ENCODE measurements at regions not wholly inside any gene's neighbourhood (a gene's known extent, or its start where the extent isn't known, plus 50 kb on each side); places are given as distances from the start of the nearest gene placed in this dataset.

DNA sequence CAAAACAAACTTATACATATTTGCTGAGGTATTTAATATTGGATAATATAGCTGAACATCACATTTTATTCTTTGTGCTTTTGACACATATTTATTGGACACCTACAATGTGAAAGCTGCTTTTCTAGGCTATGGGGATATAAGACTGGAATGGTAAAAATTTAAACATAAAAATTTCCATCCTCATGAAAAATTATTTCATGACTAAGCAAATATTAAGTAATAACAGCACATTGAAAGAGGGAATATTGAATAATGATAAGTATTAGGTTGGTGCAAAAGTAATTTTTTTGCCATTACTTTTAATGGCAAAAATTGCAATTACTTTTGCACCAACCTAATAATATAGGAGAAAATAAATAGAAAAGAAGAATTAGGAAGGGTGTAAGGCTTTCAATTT lies 972.5 kb upstream of the CDH8 start:
- DNase-seq: no peak

DNA sequence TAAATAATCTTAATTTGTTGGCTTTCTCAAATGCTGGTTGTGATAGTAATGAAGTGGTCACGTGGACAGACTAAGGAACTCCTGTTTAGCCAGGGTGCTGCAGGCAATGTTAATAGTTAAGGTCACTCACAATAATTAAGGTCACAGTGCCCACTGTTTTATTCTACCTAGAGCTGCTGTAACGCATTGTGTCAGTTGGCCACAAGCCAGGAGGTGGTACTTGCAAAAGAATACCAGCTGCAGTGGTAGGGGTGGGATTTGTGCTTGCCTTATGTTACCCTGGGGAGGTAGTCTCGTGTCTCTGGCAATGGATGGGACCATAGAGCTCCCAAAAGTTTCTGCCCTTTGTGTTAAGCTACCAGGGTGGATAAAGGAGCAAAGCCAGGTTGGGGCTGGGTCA lies 969.1 kb upstream of the CDH8 start:
- DNase-seq: no peak

DNA sequence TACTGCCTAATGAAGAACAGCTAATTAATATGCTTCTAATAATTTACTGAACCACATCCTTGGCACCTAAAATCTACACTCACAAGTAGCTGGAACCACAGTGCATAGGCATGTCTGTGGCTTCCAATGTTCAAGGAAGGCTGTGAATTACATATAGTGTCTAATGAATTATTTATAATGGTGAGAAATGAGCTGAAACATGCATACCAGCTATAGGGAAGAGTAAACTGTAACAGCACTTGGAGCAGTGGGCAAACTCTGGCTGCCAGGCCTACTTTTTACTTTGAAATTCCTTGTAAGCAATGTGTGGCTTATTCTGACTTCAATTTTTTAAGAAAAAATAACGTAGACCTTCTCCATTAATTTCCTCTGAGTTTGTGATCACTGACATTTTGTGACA lies 953.2 kb upstream of the CDH8 start:
- DNase-seq: no peak

DNA sequence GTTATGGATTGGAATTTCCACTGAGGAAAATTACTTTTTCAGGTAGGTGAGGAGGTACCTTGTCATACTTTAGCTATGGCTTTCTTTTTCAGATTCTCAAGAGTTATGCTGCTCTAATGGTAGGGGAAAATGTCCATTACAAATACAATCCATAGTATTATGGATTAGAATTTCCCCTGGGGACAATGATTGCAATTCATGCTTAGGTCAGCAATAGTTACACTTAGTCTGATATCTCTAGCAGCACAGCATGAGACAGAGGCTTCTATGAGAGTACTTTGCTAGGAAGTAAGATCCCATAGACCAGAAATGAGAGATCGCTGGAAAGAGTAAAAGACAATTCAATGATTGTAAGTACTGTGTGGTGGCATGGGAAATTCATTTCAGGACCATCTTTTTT lies 949.5 kb upstream of the CDH8 start:
- no peak for DNase-seq

DNA sequence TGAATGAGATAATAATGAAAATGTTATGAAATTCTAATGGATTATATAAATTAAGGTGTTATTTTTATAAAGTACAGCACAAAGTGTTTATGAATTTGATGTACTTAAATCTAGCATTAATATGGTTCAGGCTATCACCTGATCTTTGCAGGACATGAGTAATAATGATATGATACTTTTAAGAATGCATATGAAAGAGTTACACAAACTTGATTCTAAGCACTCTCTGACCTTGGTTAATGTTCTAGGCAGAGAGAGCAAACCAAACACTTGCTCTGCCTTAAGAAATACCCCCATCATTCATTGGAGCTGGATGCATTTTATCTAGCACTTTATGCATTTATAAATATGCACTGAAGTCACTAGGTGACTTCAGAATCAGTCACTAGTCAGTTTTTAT lies 942.2 kb upstream of the CDH8 start:
- no peak for DNase-seq

DNA sequence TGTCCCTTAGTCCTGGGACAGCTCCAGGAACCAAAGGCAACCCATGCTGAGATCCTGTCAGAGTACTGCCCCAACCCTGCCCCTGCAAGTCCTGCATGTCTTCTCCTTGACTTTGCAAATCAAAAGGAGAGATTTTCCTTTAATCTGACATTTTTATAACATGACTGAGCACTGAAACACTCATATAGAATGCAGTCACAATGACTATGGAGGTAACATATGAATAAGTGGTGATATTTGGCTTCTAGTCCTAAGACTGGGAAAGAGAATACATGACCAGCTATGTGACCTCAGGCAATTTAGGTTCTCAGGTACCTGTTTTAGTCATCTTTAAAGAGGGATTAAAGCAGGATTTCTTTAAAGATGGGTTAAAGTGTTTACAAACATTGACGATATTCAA lies 941.6 kb upstream of the CDH8 start:
- DNase-seq: no peak

DNA sequence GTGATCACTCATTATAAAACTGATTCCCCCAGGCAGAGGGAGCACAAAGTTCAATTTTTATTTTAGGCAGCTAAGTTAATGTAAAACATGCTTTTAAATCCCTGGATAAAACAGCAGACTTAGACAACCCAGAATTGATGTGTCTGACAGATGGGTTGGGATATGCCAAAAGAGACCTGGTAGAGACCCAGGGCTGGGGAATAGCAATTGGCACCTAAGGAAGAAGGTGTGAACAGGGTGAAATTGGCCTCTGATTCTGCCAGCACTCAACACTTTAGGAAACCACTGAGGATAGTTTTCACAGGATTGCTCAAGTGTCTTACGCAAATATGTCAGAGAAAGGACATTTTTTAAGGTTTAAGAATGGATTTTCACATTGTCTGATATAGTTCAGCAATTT lies 938.2 kb upstream of the CDH8 start:
- no peak for DNase-seq

DNA sequence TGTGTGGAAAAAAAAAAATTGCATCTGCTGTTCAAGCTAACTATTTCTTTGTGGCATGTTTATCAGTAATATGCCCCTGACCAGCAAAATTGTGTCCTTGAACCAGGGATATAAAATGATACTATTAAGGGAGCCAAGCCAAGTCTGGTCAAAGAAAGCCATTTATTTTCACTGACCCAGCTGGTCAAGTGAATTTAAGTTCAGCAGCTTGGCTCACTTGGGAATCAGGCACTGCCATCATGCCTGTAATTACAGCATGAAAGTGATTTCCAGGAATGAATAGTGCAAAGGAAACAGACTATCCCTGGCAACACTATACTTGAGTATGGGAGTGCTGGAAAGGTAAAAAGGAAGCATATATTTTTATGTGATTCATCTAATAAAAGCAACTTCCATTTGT lies 934.6 kb upstream of the CDH8 start:
- no peak for DNase-seq

DNA sequence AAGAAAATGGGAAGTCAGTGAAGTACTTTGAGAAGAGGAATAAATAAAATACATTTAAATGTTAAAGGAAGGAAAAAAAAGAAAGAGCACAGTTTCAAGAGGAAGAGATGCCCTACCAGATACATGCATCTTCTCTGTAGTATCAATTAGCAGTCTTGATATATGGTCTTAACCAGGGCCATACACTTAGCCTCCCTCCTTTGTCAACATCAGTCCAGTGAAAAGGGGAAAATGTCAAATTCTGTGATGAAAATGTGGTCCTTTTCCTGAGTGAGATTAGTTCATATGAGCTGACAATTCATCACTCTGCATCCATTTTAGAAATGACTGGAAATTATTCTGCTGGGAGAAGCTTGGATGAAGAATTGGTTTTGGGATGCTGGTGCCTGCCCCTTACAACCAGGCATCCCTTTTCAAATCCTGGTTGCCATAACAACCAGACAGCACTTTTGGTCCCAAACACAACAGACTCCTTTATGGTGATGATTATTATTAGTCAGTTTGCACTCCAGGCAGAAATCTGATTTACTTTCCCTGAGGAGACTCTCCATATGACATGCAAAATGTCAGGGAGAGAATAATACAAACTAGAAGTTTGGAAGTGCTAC lies 933.6 kb upstream of the CDH8 start:
- DNase-seq: no peak

DNA sequence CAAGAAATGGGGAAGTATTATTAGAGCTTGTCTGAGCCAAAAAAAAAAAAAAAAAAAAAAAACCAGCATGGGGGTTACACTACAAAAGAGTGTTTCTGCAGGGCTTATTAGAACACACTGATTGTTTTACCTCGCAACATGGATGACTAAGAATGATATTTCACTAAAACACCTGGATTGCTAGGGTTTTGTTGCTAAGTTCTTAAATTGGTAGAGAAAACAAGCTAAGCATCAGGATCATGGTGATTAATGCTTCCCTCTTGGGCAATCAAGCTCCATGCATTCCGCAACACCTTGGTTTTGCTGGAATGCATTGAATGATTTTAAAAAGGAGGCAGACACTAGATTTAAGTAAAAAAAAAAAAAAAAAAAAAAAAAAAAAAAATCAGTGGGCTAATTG lies 931.4 kb upstream of the CDH8 start:
- peak; percentile 23 for DNase-seq

DNA sequence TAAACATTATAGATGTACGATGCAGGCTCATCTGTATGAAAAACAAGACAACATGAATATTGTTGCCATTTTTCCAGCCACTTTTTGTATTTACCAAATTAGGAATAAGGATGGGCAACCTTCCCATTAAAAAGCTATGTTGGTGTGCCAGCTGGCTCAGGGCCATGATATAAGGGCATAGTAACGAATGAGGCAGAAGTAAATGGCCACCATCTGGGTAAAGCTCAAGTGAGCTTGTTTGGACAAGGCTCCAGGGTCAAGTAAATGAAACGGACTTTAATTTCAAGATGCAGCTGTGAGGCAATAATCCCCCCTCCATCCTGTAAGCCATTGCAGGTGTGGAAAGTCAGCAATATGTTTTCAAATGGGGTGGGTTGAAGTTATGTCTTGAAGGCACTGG lies 930.9 kb upstream of the CDH8 start:
- DNase-seq: no peak

DNA sequence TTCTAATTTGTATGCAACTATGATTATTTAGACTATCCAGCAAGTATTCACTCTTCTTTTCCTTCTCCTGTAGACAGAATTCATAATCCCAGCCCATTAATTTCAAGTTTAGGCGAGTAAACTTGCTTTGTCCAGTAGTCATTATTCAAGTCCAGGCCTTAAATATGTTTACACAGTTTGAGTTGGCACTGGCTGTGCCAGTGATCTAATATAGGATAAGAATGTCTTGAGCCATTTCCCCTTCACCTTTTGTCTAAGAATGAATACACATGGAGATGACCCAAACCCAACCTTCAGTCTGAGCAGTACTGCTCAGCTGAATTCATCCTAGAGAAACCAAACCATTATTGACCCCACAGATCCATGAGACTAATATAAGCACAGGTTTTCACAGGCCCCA lies 930.4 kb upstream of the CDH8 start:
- no peak for DNase-seq

DNA sequence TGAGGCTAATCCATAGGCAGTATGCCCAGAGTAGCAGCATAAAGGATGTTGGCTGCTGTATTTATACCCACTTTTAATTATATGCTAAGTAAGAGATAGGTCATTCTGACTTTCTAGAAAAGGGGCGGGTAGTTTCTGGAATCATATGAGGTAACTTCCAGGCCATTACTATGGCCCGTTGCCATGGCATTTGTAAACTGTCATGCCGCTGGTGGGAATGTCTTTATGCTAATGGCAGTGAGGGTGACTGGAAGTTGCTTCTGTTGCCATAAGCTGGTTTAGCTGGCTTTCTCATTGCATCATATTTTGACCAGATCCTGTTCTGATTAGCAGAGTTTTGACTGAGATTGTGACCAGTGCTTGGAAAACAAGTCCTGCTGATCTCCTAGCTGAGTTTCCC lies 929.6 kb upstream of the CDH8 start:
- no peak for DNase-seq

DNA sequence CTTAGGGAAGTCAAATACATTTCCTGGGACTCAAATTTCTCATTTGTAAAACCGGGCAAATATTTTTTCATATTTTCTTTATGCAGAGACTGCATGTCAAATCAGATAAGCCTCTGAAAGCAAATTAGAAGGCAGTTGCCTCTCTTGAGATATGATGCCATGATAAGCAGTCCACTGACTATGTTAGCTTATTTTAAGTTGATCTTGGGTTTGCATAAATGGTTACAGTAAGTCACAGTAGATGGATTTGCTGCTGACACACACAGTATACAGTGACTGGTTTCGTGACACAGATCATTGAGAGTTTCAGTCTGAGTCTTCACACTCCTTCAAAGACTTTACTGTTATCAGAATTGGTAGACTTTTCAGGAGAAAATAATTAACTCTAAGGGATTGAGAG lies 927.6 kb upstream of the CDH8 start:
- no peak for DNase-seq

DNA sequence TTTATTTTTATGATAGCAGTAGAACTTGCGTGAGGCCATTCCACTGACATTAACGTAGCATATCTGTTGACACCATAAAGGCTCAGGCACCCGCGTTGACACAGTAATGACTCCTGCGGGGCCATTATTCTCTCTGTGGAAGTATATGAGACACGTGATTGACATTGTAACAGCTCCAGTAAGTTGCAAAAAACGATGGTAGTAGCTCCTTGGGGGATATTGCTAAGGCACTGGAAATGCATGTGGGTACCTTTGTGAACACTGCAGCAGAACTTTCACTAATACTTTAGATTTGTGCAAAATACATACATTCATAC lies 918.8 kb upstream of the CDH8 start:
- DNase-seq: no peak

DNA sequence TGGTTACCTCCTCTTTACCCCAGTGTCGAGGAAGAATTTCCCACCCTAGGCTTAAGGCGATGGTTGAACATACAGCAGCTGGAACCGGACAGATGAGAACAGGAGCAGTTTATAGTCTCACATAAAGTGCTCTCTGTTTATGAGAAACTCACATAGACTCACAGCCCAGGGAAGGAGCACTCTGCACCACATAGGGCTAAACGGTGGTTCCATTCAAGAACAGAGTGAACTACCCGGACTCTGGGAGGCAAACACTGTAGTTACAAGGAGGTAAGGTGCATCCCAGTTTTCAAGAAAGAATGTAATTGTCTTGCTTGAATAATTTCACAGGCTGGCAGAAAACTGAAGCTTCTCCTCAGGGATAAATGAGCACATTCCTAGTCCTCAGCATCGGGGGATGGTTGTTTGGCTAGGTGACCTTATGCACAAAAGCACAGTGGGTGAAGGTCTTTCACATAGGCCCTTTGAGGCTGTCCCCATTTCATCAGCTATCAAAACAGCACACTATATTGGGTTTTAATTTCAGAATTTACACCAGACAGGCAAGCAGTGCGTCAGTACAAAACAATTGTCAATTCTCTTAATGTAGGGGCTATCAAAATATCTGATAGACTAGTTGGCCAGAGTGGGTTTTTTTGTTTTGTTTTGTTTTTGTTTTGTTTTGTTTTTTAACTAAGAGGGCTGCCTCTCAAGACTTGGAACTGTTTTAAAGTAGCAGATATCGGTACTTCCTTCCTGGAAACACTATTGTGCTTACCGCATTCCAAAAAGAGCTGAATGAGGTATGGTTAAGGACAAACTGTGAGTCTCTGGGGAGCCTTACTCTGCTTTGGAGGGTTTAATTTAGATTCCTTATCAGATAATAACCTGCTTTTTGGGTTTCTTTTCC lies 918.1 kb upstream of the CDH8 start:
- DNase-seq: no peak

DNA sequence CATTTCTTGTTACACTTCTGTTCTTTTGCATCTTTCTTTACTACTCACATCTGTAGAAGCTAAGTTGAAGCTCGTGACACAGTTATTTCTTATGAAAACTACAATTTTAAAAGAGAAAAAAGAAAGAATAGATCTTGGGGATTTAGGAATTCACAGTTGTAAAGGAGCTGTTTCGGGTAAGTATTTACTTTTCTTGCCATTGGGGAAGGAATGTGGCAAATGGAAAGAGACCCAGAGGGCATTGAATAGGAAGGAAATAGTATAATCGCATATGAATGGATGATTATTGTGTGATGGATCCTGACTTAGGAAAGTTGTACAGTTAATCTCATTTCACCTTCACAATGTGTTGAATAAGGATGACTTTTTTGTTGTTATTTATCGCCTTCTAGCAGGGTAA lies 914.1 kb upstream of the CDH8 start:
- no peak for DNase-seq

DNA sequence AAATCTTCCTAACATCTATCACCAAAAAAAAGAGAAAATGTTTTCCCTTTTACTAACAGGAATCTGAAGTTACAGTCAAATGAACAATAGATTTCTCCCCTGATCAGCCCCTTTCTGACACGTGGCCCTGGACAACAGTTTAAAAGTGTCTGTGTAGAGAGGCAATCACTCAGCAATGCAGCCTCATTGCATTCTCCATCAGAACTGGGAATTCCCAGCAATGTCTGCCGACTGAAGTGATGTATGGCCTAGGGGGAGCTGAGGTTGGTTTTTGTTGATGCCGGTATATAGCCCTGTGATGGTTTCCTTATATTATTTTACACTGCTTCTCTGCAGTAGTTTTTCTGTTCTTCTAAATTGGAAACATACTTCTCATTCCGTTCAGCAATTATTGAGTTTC lies 904.3 kb upstream of the CDH8 start:
- DNase-seq: no peak

DNA sequence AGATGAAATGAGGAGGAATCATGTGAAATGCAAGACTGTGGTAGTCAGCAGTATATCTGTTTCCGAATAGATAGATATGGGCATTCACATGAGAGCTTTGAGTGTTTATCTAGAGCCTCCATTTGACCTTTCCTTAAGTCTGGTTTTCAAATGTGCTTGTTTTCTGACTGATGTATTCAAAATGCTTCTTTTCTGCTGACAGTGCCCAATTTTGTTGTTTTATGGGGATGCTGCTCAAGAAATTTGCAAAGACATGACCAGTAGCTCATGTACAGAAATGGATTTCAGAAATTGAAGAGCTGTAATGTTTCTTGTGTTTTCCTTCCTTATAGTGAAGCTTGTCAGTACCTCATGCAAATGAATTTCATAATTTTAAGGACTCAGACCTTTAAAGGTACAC lies 903.4 kb upstream of the CDH8 start:
- DNase-seq: no peak

DNA sequence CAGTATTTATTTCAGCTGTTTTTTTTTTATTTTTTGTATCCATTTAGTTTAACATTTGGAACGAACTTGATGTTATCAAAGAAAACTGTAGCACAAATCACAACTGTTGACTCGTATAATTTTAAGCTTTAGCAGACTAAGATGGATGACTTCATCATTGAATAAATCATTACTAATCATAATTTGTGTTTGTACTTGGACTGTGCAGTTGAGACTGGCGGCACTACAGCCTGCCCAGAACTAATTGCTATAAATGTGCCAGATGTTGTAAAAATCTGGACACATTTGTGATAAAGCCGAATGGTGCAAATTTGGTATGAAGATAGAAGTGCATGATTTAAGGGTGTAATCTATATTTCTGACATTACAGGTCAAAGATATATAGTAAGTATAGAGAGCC lies 897.7 kb upstream of the CDH8 start:
- no peak for DNase-seq

DNA sequence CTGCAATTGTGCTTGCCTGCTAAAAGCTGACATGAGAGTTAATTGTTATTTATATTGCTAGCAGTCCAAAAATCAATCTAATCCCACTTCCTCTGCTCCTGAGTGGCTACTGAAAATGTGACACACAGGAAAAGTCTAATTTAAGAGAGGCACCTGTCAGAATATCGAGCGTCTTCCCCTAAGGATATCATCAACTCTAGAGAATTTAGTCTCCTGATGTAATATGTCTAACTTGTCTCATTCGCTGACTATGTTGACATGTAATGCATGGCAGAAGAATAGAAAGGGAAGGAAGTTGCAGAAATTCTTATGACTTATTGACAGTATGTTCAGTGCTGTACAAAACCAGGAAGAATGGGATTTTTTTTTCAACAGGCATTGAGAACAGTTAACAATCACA lies 893.4 kb upstream of the CDH8 start:
- no peak for DNase-seq

DNA sequence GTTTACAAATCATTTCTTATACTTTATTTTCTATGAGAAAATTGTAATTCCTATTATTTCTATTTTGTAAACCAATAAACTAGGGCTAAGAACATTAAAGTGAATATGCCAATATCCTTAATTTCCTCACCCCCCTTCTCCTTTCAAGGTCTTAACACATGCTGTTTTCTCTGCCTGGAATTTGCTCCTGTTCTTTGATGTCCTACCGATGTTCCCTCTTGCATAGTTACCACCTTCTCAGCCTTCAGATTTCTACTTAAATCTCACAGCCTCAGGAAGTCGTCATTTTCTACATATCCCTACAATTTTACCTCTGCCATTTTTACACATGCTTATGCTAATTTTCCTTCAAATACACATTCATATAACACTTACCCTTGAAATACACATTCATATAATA lies 890.9 kb upstream of the CDH8 start:
- DNase-seq: no peak

DNA sequence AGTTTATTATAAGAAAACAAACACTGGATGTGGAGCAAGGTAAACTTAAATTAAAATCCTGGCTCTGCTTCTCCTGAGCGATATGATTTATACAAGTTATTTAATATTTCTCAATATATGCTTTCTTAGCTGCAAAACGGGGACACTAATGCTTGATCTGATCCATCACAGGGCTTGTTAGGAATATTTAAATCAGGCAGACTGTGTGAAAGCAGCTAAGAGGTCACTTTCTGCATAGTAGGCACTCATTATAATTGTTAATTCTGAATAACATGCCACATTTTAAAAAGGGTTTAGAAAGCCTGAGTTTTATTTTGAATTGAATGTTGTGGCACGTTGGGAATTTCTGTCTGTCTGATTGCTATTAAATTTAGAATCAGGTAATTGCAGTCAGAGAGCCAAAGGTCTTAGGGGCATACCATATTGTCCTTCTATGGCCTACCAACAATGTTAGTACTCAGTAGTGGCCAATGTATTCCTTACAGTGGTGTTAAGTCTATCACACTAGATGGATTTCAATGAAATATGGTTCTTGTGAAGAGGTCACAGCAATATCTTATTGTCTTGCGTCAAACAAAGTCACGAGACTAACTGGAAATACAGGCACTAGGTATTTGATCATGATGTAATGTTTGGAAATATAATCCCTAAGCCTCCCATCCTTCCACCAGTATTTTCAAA lies 890.0 kb upstream of the CDH8 start:
- no peak for DNase-seq

DNA sequence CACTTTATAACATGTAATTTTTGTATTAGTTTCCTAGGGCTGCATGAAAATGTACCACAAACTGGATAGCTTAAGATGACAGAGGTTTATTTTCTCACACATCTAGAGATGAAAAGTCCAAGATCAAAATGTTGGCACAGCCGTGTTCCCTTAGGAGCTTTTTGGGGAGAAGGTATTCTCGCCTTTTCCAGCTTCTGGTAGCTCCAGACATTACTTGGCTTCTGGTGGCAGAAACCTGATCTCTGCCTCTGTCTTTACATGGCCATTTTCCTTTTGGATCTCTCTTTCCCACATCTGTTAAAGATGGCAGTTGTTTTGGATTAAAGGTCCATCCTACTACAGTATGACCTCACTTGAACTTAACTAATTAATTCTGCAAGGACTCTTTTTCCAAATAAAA lies 885.7 kb upstream of the CDH8 start:
- no peak for DNase-seq

DNA sequence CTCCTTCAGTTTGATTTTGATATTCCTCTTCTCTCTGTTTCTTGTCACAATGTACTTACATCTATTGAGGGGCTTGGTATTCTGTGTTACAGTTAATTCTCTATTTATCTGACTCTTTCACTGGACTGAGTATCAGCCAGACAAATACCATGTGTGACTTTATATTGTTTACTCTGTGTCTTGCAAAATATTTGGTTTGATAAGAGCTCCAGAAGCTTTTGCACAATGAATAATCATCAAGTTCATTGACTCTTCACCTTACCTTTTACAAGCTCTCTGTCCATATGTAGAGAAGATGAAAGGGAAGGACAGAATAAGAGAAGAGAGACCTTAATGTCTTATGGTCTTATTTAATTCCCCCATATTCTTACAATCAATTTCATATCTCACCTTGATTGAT lies 877.7 kb upstream of the CDH8 start:
- DNase-seq: no peak

Data from NCI-H226 (cell line).